ENCODE measurements at regions not wholly inside any gene's neighbourhood (a gene's known extent, or its start where the extent isn't known, plus 50 kb on each side); places are given as distances from the start of the nearest gene placed in this dataset.

DNA sequence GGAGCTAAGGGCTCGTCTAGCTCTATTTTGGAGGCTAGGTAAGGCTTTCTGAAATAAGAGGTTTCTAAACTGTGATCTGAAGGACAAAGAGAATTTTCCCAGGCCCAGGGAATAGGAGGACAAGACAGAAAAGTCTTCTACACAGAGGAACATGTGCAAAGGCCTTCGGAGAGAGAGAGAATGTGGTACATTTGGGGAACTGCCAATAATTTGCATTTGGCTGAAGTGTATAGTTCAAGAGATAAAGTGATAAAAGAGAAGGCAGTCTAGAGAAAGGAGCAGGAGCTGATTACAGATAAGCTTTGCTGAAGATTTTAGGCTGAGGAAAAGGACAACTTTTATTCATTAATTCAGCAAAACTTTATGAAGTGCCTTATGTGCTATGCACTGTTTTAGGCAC, 214.4 kb upstream of the ELL2 start:
- TF ChIP-seq CTCF (IDR thresholded peaks at IDR 0.05) (no peak), POLR2A (IDR thresholded peaks at IDR 0.05) (no peak)
